Astrocyte (in vitro differentiated cells and primary cell): ENCODE measurements at regions not wholly inside any gene's neighbourhood (a gene's known extent, or its start where the extent isn't known, plus 50 kb on each side); places are given as distances from the start of the nearest gene placed in this dataset.

ENCODE experiments used
- CTCF ChIP-seq: IDR thresholded peaks from 2 replicates; pipeline ENCODE4 v1.5.1; 2011; ENCODE audit warnings: low read depth, mild to moderate bottlenecking, inconsistent platforms, low read length, moderate library complexity; ENCODE audit not compliant: insufficient read depth
- EZH2 ChIP-seq: IDR thresholded peaks from 2 replicates; pipeline ENCODE4 v1.6.1; 2012; ENCODE audit warnings: mild to moderate bottlenecking, low read length, inconsistent platforms; ENCODE audit not compliant: insufficient read depth

GRCh38 chr5:125171641-125172040 lies 425.2 kb upstream of the ZNF608 start:
- TF ChIP-seq CTCF (no peak), EZH2 (no peak)
